ENCODE measurements at regions not wholly inside any gene's neighbourhood (a gene's known extent, or its start where the extent isn't known, plus 50 kb on each side); places are given as distances from the start of the nearest gene placed in this dataset.

DNA sequence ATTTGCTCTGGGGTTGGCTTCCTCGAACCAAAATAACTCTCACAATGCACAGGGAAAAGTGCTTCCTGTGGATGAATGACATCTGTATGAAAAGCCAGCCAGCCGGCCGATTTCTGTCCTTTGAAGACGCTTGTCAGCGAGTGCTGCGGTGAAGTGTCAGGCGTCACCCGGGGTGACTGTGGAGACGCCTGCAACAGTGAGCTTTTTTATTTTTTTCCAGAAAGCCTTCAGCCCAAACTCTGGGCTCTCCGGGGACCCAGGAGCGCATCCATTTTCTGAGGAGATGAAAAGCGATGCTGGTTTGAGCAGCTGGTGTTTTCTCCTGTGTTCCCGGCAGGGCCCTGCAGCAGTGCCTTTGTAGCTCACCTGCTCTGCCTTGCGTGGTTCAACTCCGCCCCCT, 147.9 kb upstream of the MYL2 start:
- no peaks in the 10 kb centered on the region for H3K4me1 ChIP-seq (ENCODE audit: low read length)
- H3K27ac ChIP-seq (ENCODE audit: low read length), result no peak overlapping the region
- H3K27me3 ChIP-seq (ENCODE audit: low read depth, low read length), result peaks cover 6% of the 10 kb centered on the region; the same call in 1 of the 2 replicates
- no peak overlapping the region for H3K4me2 ChIP-seq (ENCODE audit: low read length)
- H4K20me1 ChIP-seq (ENCODE audit: insufficient read depth, low read length), result no peaks in the 10 kb centered on the region
- no peak overlapping the region for H3K9ac ChIP-seq (ENCODE audit: low read length)
- no peak for TF ChIP-seq EZH2phosphoT487 (IDR thresholded peaks at IDR 0.05; ENCODE audit: low read depth)
- TF ChIP-seq, protein P1, sequence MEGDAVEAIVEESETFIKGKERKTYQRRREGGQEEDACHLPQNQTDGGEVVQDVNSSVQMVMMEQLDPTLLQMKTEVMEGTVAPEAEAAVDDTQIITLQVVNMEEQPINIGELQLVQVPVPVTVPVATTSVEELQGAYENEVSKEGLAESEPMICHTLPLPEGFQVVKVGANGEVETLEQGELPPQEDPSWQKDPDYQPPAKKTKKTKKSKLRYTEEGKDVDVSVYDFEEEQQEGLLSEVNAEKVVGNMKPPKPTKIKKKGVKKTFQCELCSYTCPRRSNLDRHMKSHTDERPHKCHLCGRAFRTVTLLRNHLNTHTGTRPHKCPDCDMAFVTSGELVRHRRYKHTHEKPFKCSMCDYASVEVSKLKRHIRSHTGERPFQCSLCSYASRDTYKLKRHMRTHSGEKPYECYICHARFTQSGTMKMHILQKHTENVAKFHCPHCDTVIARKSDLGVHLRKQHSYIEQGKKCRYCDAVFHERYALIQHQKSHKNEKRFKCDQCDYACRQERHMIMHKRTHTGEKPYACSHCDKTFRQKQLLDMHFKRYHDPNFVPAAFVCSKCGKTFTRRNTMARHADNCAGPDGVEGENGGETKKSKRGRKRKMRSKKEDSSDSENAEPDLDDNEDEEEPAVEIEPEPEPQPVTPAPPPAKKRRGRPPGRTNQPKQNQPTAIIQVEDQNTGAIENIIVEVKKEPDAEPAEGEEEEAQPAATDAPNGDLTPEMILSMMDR (IDR thresholded peaks at IDR 0.05; ENCODE audit: low read depth, low read length), result no peak
- H3K79me2 ChIP-seq (ENCODE audit: low read length), result no peaks in the 10 kb centered on the region
- no peaks in the 10 kb centered on the region for H3K9me3 ChIP-seq (ENCODE audit: insufficient read depth, low read length)
- no peaks in the 10 kb centered on the region for H3K36me3 ChIP-seq (replicated peaks; ENCODE audit: low read depth, low read length)
- no peak overlapping the region for H3K4me3 ChIP-seq (ENCODE audit: low read length)
- no peak overlapping the region for H2AFZ ChIP-seq (ENCODE audit: low read depth, low read length)

DNA sequence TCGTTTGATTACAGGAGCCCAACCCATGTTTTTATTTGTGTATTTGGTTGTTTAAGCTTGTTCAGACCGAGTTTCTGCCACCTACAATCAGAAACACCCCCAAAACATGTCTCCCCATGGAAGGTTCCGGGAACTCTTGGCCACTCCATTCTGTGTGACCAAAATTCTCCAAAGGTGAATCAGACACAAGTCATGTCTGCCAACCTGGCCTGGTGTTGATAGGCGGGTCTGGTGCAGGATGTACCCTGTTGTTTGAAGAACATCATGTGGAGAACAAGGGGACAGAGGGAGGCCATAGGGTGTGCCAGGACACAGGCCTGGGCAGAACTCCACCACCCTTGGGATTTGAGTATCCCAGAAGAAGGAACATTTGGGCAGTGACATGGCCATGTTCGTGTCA, 147.1 kb upstream of the MYL2 start:
- no peak for TF ChIP-seq EZH2phosphoT487 (IDR thresholded peaks at IDR 0.05; ENCODE audit: low read depth)
- H3K36me3 ChIP-seq (replicated peaks; ENCODE audit: low read depth, low read length), result no peaks in the 10 kb centered on the region
- no peaks in the 10 kb centered on the region for H3K4me1 ChIP-seq (ENCODE audit: low read length)
- no peak overlapping the region for H3K4me3 ChIP-seq (ENCODE audit: low read length)
- no peaks in the 10 kb centered on the region for H3K79me2 ChIP-seq (ENCODE audit: low read length)
- no peak overlapping the region for H2AFZ ChIP-seq (ENCODE audit: low read depth, low read length)
- H3K9ac ChIP-seq (ENCODE audit: low read length), result no peak overlapping the region
- no peaks in the 10 kb centered on the region for H3K9me3 ChIP-seq (ENCODE audit: insufficient read depth, low read length)
- no peak overlapping the region for H3K4me2 ChIP-seq (ENCODE audit: low read length)
- no peak overlapping the region for H3K27ac ChIP-seq (ENCODE audit: low read length)
- H3K27me3 ChIP-seq (ENCODE audit: low read depth, low read length), result peaks cover 3% of the 10 kb centered on the region; the same call in 1 of the 2 replicates
- no peaks in the 10 kb centered on the region for H4K20me1 ChIP-seq (ENCODE audit: insufficient read depth, low read length)

DNA sequence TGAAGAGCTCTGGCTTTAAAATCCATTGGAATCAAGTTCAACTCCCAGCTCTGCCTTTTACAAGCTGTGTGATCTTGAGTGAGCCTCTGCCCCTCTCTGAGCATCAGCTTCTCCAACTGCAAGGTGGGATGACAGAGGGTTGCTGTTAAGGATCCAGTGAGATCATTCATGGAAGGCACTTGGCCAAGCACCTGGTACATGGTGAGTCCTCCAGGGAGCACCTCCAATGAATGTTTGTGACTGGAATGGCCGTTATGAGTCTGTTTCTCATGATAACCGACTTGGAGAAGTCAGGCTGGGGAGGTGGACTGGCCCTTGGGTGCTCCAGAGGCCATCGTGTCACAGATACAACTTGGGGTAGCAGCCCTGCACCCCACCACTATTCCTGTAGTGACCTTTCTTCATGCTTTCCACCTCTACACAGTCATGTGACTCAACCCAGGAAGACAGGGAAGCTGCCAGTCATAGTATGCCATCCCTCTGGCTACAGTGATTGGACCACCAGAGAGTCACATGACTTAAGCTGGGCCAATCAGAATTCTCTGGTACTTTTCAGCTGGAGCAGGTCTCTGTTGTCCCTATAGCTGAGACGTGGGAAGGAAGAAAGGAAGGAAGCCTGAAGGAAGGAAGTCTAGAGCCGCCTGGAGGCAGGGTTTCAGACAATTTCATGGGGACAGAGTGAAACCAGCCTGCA, 146.5 kb upstream of the MYL2 start:
- no peaks in the 10 kb centered on the region for H3K9me3 ChIP-seq (ENCODE audit: insufficient read depth, low read length)
- no peaks in the 10 kb centered on the region for H3K4me1 ChIP-seq (ENCODE audit: low read length)
- H3K9ac ChIP-seq (ENCODE audit: low read length), result no peak overlapping the region
- H3K27me3 ChIP-seq (ENCODE audit: low read depth, low read length), result peaks cover 3% of the 10 kb centered on the region; the same call in 1 of the 2 replicates
- no peak overlapping the region for H3K4me2 ChIP-seq (ENCODE audit: low read length)
- H3K27ac ChIP-seq (ENCODE audit: low read length), result no peak overlapping the region
- H3K4me3 ChIP-seq (ENCODE audit: low read length), result no peak overlapping the region
- no peaks in the 10 kb centered on the region for H4K20me1 ChIP-seq (ENCODE audit: insufficient read depth, low read length)
- H3K36me3 ChIP-seq (replicated peaks; ENCODE audit: low read depth, low read length), result no peaks in the 10 kb centered on the region
- no peak overlapping the region for H2AFZ ChIP-seq (ENCODE audit: low read depth, low read length)
- TF ChIP-seq EZH2phosphoT487 (IDR thresholded peaks at IDR 0.05; ENCODE audit: low read depth), result no peak
- TF ChIP-seq, protein P1 (IDR thresholded peaks at IDR 0.05; ENCODE audit: low read depth, low read length), result no peak
- H3K79me2 ChIP-seq (ENCODE audit: low read length), result no peaks in the 10 kb centered on the region

DNA sequence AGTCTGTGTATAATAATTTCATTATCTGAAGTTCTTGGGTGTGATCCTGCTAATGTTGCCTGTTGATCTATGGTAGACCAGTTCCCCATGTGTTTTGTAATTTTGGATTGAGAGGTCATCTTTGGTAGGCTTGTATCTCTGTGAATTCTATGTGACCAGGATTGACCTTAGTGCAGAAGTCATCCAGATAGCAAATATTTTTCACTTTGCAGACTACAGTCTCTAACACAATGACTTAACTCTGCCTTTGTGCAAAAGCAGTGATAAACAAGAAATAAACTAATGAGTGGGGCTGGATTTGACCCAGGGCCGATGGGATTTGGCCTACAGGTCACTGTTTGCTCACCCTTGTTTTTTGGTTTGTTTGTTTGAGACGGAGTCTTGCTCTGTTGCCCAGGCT, 144.6 kb upstream of the MYL2 start:
- Histone ChIP-seq H3K4me1 (ENCODE audit: low read length) (no peaks in the 10 kb centered on the region), H2AFZ (ENCODE audit: low read depth, low read length) (no peak overlapping the region), H3K27me3 (ENCODE audit: low read depth, low read length) (no peaks in the 10 kb centered on the region), H3K36me3 (replicated peaks; ENCODE audit: low read depth, low read length) (no peaks in the 10 kb centered on the region), H3K27ac (ENCODE audit: low read length) (no peak overlapping the region), H3K4me3 (ENCODE audit: low read length) (no peak overlapping the region), H4K20me1 (ENCODE audit: insufficient read depth, low read length) (no peaks in the 10 kb centered on the region), H3K79me2 (ENCODE audit: low read length) (no peaks in the 10 kb centered on the region), H3K4me2 (ENCODE audit: low read length) (no peak overlapping the region), H3K9me3 (ENCODE audit: insufficient read depth, low read length) (no peaks in the 10 kb centered on the region), H3K9ac (ENCODE audit: low read length) (no peak overlapping the region)
- TF ChIP-seq, protein P1 (IDR thresholded peaks at IDR 0.05; ENCODE audit: low read depth, low read length), result no peak
- no peak for TF ChIP-seq EZH2phosphoT487 (IDR thresholded peaks at IDR 0.05; ENCODE audit: low read depth)

All from OCI-LY3 (cell line).